DMS79 treated with DMSO at 0.1 percent for 48 hours (cell line): ENCODE measurements at regions not wholly inside any gene's neighbourhood (a gene's known extent, or its start where the extent isn't known, plus 50 kb on each side); places are given as distances from the start of the nearest gene placed in this dataset.

Experiments used
- DNase-seq: peaks from one replicate; lab custom pipeline; 2025; lab: John Stamatoyannopoulos, UW

DNA sequence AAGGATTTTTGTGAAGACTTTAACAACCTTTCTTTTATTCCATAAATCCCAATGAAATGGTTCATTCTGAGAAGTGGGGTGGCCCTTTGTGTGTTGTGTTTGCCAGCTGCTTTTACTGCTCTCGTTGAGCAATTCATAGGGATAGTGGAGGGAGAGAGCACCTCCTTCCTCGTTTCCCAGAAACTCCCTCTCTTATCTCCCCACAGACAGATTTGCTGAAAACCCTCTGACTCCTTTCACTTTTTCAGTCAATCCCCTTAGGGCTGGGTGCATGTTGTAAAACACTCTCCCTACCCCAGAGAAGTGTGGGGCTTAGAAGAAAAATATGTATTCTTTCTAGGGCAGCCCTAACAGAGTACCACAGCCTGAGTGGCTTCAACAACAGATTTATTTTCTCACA, 557.2 kb upstream of the RGMA start:
- no peak for DNase-seq

DNA sequence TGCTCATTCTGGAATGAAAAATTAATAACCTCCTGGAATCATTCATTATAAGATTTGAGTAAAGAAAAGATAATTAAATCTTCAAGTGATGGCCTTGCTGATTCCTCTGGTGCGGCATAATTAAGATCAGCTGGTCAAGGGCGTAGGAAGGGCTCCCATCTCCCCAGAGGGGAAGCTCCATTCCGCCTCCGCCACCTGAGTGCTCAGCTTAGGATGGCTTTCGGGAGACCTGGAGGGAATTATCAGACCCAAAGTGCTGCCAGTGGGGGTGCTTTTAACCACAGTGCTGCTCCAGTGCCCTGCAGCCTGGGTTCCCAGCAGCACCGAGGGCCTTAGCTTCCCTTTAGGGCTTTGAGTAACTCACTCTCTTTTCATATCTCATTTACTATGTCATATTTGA, 556.6 kb upstream of the RGMA start:
- DNase-seq: no peak

DNA sequence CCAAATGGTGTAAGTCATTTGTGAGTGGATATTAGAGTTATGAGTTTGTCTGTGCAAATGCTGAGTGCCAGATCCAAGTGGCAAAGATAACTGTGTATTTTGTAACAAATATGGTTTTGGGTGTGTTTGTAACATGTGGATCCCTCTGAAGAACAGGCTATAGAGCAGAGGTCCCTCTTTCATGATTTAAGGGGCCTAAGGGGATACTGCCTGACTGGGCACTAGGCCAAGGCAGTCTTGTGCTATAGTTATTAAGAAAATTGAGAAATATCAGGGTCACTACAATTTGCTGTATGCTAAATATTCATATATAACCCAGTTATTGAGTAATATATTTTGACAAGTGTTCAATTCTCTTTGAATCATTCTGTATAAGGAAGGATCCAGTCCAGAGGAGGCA, 555.6 kb upstream of the RGMA start:
- DNase-seq: no peak

DNA sequence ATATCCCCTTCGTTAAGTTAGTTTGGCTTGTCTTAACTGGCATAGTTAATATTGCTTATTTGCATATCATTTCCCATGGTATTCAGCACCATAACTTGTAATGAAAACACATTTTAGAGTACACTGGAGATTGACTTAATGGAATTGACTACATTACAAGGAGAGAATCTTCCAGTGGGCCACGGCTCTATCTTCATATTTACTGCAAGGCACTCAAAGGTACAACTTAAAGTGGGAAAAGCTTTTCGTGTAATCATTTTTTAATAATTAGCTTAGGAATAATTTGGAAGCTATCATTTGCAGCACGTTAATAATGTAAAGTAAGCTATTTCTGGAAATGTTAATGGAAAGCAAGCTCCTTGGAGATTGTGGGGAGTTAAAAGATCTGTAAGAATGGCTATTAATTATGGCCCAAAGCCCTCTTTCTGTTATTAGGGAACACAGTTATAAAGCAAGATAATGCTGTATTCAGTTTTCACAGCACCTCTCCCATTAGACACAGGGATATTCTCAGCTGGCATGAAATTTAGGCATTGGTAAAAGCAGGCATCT, 551.5 kb upstream of the RGMA start:
- no peak for DNase-seq

DNA sequence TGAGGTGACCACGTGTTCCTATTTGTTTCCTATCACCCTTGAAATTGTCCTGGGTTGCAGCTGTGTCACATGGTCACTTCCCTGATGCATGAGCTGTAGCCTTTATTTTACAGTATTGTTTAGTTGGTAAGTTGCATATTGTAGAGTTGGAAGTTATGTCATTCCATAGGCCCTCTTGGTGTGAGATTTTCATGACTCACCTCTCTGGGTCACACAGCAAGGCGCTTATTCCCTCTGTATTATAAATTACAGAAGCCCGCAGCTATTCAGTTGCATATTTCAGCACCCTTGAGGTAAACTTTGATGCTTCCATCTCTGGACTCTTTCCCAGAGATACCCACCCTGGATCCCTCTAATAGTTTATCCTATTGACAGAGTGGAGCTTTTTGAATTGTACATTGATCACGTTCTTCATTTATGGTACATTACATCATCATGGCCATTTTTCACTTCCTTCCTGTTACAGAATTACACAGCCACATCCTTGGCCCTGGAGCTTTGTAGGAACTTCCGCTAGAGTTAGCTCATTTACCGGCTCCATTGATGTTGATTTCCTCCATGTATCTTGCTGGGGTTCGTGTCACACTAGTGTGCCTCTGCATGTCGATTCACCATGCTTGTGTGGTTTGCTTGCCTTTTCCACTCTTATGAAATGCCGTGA, 543.1 kb upstream of the RGMA start:
- no peak for DNase-seq

DNA sequence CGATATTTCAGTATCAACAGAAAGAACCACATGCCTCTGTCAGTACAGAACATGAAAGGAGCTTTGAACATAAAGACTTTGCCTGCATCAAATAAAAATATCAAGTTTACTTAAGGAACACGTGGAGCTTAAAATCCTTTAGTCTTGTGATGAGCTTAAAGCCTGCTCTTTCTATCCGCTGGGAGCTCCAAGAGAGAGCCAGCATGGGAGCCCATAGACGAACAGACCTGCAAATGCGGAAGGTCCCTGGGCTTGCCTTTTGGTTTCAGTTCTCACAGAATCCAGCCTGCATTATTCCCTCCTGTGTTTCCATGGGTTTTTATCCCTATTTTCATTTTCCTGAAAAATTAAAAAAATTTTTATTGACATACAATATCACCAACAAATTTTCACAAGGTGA, 530.6 kb upstream of the RGMA start:
- DNase-seq: no peak

DNA sequence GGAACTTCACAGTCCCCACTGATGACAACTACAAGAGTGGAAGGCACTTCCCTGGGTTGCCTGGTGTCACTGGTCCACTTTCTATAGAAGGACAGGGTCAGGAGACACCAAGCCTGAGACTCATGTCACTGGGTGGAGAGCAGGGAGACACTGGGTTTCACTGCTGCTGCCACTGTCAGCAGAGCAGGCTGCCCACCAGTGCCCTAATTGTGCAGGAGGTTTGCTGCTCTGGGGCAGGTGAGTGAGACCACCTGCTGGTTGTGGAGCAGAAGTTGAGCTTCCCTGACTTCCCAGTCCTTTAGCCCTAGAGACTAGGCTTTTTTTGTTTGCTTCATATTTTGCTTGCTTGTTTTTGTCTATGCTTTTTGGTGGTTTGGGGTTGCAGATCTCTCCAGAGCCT, 528.4 kb upstream of the RGMA start:
- no peak for DNase-seq

DNA sequence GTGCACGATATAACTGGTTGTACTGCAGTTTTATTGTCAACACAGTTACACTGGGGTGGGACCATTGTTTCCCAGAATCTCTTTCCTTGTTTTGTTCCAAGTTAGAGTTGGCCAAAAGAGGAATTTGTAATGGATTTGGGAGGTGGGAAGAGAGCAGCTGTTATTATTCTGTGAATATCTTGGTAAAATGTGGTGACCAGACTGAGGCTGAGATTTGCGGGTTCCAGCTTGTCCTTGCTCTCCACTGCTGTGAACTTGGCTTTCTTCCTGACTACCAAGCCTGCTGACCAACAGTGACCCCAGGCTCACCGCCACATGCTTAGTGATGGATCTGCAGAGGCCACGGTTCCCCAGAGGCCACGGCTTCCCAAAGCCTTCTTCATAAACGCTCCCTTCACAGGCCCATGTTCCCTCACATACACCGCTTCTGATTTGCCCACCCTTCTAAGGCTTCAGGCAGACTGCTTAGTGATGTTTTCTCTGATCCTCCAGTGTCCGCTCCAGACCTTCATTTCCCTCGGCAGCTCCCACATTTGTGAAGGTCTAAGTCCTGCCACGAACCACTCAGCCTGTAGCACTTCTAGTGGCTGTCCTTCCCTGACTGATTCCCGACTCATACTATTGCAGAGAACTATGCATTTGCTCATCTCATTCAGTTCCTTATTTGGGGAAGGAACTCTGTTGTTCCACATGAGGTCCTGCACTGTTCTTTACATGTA, 525.5 kb upstream of the RGMA start:
- no peak for DNase-seq

DNA sequence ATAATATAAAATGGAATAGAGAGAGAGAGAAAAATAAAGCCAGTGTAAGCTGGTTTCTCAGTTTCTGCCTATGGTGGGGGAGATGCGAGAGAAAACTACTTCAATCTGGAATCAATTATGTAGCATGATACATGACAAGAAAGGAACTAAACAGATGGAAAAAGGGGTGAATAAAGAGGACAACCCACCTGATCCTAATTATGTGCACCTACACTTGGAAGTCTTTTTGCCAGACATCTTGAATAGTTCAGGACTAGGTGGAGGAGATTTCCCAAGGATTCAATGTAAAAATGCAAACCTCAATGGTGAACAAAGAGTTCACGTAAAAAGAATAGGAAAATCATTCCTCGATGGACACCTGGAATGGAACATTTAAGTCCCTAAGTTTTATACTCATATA, 524.4 kb upstream of the RGMA start:
- DNase-seq: no peak

DNA sequence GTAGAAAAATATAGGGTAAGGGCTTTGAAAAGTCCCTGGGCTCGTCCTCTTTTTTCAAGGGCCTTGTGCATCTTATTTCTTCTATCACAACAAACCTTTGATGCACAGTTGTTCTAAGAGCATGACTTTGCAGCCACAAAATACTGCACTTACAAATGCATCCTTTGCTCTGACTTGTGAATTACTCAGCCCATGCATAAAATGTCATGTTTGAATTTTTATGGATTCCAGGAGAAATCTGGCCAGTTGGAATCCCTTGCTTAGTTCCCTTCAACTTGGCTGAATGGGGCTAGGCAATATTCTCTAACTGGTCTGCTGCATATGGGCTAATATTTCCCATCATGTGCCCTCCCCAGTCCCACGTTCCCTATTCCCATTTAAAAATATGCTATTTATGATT, 523.9 kb upstream of the RGMA start:
- no peak for DNase-seq

DNA sequence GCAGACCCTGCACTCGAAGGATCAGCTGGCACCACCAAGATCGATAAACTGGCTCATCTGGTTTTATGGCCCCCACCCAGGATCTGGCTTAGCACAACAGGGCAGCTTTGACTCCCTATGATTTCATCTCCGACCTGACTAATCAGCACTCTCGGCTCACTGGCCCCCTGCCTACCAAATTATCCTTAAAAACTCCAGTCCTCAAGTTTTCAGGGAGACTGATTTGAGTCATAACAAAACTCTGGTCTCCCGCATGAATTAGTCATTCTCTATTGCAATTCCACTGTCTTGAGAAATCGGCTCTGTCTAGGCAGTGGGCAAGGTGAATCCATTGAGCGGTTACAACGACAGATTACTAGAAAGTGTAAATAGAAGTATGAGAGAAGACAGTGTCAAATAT, 521.9 kb upstream of the RGMA start:
- DNase-seq: no peak

DNA sequence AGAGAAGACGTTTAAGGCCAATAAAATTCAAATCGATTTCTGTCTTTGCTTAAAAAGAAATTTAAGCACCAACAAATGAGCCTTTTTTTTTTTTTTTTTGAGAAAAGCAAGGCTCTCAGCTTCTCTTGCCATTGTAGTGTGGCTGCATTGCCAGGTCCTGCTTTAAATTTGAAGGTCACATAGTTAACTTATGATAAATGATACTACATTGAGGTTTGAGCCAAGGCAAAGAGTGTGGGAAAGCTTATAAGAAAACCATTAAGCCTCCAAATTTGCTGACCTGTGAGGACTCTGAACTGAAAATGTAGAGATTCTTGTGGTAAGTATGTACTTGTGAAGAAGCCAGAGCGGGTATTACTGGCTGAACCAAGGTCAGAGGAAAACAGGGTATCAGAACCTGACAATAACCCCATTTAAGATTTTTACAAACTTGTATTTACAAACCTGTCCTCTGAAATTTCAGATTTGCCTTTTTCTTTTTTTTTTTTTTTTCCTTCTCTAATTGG, 519.7 kb upstream of the RGMA start:
- no peak for DNase-seq

DNA sequence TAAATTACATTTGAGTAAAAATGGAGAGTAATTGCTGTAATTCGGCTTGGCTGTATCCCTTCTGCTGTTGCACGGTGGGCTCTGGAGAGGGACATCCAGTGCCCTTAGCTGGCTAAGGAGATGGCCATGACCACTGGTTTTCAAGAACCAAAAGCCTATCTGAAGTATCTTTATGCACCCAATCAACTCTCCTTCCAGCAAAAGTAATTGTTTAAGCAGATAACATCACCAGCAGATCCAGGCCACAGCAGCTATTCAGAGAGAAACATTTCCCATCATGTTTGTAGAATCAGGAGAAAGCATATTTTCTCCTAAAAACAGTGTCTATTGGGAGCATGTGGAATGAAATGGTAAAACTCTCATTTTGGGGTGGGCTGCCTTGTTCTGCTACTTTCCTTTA, 514.5 kb upstream of the RGMA start:
- no peak for DNase-seq

DNA sequence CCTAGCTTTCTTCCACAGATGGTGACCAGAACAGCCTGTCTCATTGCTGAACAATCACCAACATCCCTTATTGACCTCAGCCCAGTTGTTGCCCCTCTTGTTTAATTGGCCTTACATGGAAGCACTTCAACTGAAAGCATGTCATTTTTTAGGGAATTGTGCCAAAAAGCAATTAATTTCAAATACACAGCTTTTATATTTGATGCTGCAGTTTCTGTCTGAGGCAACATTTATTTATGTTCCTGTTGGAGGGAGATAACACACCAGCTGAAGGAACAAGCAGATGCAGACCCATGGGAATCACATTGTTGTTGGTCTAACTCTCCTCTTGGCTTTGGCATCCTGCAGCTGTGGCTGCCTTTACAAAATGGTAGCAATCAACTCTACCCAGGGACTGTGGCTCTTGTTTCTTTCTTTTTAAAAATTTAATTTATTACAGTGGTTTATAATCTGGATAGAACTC, 498.1 kb upstream of the RGMA start:
- DNase-seq: no peak

DNA sequence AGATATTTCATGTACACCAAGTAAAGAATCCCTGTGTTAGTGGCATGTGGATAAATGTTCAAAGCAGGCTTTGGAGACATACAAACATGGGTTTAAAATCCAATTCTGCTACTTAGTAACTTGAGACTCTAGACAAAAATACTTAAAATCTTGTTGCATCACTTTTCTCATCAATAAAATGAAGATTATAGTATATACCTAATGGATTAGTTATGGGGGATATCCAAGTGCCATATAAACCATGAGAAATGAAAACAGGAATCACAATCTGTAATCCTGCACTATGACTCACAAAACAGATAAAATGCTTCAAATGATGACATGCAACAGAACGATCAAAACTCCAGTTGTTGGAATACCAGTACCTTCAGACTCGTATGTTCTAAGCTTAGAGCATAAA, 496.0 kb upstream of the RGMA start:
- DNase-seq: no peak

DNA sequence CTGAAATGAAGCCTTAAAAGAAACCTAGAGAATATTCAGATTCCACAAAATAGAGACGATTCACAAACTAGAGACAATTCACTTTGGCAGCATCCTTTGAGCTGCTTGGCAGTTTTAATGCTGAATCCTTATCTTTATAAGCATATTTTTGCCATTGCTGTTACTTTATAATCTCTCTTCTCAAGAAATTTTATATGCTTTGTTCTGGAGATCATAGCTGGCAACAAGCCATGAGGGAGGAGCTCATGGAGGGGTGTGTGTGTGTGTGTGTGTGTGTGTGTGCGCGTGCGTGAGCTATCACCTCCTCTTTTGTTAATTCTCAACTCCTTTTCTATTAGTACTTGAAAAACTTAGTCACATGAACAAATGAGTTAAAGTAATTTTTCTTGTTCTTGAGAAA, 495.0 kb upstream of the RGMA start:
- no peak for DNase-seq

DNA sequence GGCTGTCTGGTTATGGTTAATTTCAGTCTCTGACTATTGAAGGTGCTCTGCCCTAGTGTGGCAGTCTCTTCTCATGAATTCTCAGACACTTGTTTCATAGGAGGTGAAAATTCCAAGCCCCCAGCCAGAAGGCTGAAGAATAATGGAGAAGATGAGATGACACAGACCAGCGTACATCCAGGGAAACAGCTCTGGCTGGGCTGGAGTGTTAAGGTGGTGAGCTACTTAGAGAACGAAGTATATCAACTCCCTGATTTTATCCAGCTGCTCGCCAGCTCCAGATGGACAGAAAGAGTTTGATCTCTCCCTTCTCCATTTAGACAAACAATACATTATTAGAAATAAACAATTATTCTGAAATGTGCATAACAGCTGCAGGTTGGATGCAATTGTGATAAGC, 494.5 kb upstream of the RGMA start:
- no peak for DNase-seq

DNA sequence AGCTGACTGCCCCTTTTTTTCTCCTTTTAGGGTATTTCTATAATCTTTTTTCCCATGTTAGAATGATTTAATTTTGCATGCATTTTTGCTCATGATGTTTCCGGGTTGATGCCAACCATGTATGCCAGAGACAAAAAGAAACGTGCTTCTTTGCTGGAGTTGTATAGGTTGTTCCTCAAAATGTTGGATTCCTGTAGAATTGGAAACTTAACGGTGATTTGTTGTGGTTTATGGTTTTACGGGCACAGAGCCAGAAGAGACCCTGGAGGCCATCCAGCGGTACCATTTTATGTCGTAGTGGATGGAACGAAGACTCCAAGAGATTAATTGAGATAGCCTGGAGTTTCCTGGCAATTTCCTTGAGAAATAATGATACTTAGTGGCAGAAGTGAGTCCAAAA, 481.5 kb upstream of the RGMA start:
- DNase-seq: no peak

DNA sequence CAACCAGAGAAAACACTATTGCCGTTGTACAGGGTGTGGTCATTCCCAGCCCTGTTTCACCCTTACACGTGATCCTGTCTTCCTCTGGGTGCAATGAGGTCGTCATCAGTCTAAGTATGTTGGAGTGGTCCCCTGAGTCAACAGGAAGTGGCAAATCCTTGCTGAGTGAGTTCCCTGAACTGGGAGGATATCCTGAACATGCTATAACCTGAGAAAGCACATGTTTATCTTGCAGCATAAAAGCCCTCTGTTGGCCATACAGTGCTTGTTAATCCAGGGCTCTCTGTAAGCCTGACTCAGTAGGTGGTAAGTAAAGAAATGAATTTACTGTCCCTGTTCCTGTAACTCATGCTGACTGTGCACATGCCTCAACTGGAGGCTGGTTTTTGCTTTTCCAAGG, 477.8 kb upstream of the RGMA start:
- DNase-seq: no peak

DNA sequence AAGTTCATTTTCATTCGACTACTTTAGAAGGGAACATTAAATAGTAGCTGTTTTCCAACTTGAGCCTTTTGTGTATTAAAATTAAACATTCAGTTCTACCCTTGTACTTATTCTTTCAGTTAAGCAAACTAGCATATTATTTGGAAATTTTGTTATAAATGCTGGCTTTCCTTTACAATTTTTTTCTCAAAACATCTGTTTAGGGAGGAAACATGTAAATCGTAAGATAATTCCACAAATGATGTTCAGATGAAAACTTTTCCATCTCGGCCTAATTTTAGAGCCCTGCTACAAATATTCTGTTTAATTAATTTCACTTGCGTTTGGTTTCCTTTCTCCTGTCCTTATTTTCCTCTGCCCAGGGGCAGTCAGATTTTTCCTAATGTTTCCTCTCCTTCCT, 476.2 kb upstream of the RGMA start:
- DNase-seq: no peak

DNA sequence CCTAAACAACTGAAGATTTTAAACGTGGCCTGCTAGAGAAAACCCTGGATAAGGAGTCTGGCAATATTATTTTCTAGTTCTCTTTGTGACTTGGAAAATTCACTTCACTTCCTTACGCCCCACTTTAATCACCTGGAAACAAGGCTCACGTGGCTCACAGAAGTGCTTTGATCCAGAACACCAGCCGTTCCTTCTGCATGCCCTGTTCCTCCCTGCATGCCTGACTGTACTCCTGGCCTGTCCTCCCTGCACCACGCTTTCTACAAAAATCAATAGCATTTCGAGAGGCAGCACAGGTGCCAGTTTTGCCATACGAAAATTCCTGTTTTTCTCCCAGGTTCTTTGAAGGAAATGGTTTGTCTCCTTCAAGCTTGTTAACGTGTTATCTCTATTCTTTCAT, 474.2 kb upstream of the RGMA start:
- no peak for DNase-seq

DNA sequence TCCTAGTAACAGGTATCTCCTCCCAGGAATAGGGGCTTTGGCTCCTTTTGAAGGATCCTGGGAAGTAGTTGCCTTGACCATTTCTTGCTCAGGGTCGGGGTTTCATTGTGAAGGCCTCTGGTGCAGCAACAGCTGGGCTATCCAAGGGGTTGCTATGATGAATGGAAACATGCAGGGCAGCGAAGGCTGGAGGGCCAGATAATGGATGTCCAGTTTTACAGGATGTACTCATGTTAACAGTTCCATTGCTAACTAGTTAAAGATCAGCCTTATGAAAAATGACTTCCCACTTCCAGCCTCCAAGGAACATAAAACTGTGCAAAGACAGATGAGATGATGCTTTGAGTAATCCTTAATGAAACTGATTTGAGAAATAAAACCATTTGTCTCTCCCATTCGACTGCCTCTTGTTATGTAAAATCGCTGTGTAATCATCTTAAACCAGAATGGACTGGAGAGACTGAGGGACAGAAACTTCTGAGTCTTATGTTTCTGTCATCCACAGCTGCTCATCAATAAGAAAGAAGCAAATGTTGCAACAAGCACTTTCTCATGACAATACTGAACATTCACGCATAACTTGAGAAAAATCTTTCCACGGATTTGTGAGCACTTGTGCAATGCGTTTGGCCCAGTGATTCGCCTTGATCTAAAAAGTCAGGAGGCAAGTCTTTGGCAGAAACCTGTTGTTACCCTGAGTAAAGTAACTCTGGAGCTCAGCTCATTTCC, 473.5 kb upstream of the RGMA start:
- DNase-seq: no peak

DNA sequence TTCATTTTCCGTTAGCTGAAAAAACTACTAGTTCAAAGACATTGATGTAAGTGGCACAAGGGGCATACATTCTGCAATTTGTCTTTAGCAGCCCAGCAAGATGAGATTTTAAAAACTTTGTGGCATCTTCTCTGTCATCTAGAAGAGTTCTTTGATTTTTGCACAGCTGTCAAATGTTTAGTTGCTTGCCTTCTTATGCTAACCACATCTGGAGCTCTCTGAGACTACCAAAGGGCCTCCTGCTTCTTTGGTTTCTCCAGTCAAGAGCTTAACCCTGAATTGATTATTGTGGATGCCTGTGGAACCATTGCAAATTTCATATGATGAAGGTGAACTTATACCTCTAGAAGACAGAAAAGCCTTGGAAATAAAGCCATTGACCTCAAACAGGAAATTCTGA, 468.7 kb upstream of the RGMA start:
- no peak for DNase-seq
